GM23338 (cell line): ENCODE measurements at regions not wholly inside any gene's neighbourhood (a gene's known extent, or its start where the extent isn't known, plus 50 kb on each side); places are given as distances from the start of the nearest gene placed in this dataset.

Source experiments
- ATAC-seq: fragments of 200-7000 bp; cut with Tn5 transposase; 3 replicates; pipeline ENCODE4 v1.9.1; 2020
- DNase-seq: peaks from one replicate; pipeline ENCODE4 v3.0.0-alpha.2; 2015; ENCODE audit warnings: low spot score
- H2AFZ ChIP-seq: fragments of 200-600 bp; sonication (generic); 2 replicates; pipeline ENCODE4 v1.8.0; 2016; ENCODE audit warnings: antibody characterized with exemption, mild to moderate bottlenecking, moderate library complexity
- H3F3A ChIP-seq: fragments of 200-600 bp; sonication (generic); replicated peaks from 2 replicates; pipeline ENCODE4 v1.8.0; 2017; ENCODE audit warnings: antibody characterized with exemption, mixed run types, low read depth
- H3K27ac ChIP-seq: fragments of 200-600 bp; sonication (generic); 2 replicates; pipeline ENCODE4 v1.6.1; 2016; ENCODE audit warnings: low read depth
- H3K27me3 ChIP-seq: fragments of 200-600 bp; sonication (generic); 2 replicates; pipeline ENCODE4 v1.8.0; 2016; ENCODE audit warnings: mild to moderate bottlenecking, mixed run types, moderate library complexity; ENCODE audit not compliant: insufficient read depth
- H3K36me3 ChIP-seq: fragments of 200-600 bp; sonication (generic); 2 replicates; pipeline ENCODE4 v1.8.0; 2016; ENCODE audit warnings: mild to moderate bottlenecking; ENCODE audit not compliant: insufficient read depth
- H3K4me1 ChIP-seq: fragments of 200-600 bp; sonication (generic); 2 replicates; pipeline ENCODE4 v1.8.0; 2016; ENCODE audit warnings: mild to moderate bottlenecking, moderate library complexity; ENCODE audit not compliant: insufficient read depth
- H3K4me2 ChIP-seq: fragments of 200-600 bp; sonication (generic); 2 replicates; pipeline ENCODE4 v1.7.1; 2017; ENCODE audit warnings: mixed run types
- H3K4me3 ChIP-seq: fragments of 200-600 bp; sonication (generic); 2 replicates; pipeline ENCODE4 v1.6.1; 2016; ENCODE audit warnings: mixed run types
- H3K79me2 ChIP-seq: fragments of 200-600 bp; sonication (generic); replicated peaks from 2 replicates; pipeline ENCODE4 v1.8.0; 2017; ENCODE audit warnings: mild to moderate bottlenecking; ENCODE audit not compliant: insufficient read depth
- H3K9me2 ChIP-seq: fragments of 200-600 bp; sonication (generic); 2 replicates; pipeline ENCODE4 v1.8.0; 2017; ENCODE audit not compliant: insufficient read depth
- H4K20me1 ChIP-seq: fragments of 200-600 bp; sonication (generic); replicated peaks from 2 replicates; pipeline ENCODE4 v1.8.0; 2017; ENCODE audit warnings: mild to moderate bottlenecking; ENCODE audit not compliant: insufficient read depth
- H3K27ac Mint-ChIP-seq: 2 replicates; pipeline ENCODE4 v1.8.0; 2020; ENCODE audit warnings: inconsistent platforms, mild to moderate bottlenecking, moderate library complexity, mixed read lengths
- H3K27me3 Mint-ChIP-seq: 3 replicates; pipeline ENCODE4 v1.8.0; 2022; ENCODE audit warnings: low read depth, mild to moderate bottlenecking, moderate library complexity, mixed read lengths, inconsistent platforms; ENCODE audit not compliant: insufficient read depth, poor library complexity
- H3K36me3 Mint-ChIP-seq: 3 replicates; pipeline ENCODE4 v1.8.0; 2021; ENCODE audit warnings: low read depth, mild to moderate bottlenecking, inconsistent platforms, moderate library complexity, mixed read lengths
- H3K4me1 Mint-ChIP-seq: 3 replicates; pipeline ENCODE4 v1.8.0; 2020; ENCODE audit warnings: mild to moderate bottlenecking, inconsistent platforms, mixed read lengths
- H3K4me3 Mint-ChIP-seq: 3 replicates; pipeline ENCODE4 v1.8.0; 2021; ENCODE audit warnings: moderate library complexity, mild to moderate bottlenecking, inconsistent platforms, mixed read lengths
- H3K9me3 Mint-ChIP-seq: 3 replicates; pipeline ENCODE4 v1.8.0; 2020; ENCODE audit warnings: moderate library complexity, mild to moderate bottlenecking, inconsistent platforms, mixed read lengths
- CREB1 ChIP-seq: fragments of 250-450 bp; sonication (Bioruptor Pico); IDR thresholded peaks from 2 replicates; pipeline ENCODE4 v1.5.0; 2020; ENCODE audit warnings: low read depth, mild to moderate bottlenecking, moderate library complexity
- EZH2 ChIP-seq: fragments of 200-600 bp; sonication (generic); IDR thresholded peaks from one replicate; pipeline ENCODE4 v1.8.0; 2017; ENCODE audit warnings: antibody characterized with exemption, mild to moderate bottlenecking, low read depth; ENCODE audit not compliant: unreplicated experiment
- EZH2phosphoT487 ChIP-seq: fragments of 200-600 bp; sonication (generic); IDR thresholded peaks from one replicate; pipeline ENCODE4 v1.8.1; 2018; ENCODE audit warnings: antibody characterized with exemption; ENCODE audit not compliant: unreplicated experiment
- JUNB ChIP-seq: IDR thresholded peaks from one replicate; pipeline ENCODE4 v1.6.1; 2016; ENCODE audit warnings: antibody characterized with exemption; ENCODE audit not compliant: unreplicated experiment
- NANOG ChIP-seq: IDR thresholded peaks from 2 replicates; pipeline ENCODE4 v1.6.1; 2016; ENCODE audit warnings: antibody characterized with exemption, borderline replicate concordance
- POLR2AphosphoS5 ChIP-seq: IDR thresholded peaks from 2 replicates; pipeline ENCODE4 v1.6.1; 2016; ENCODE audit warnings: antibody characterized with exemption, low read depth
- STAT1 ChIP-seq: IDR thresholded peaks from one replicate; pipeline ENCODE4 v1.6.1; 2016; ENCODE audit warnings: antibody characterized with exemption; ENCODE audit not compliant: unreplicated experiment
- ZNF114 ChIP-seq: fragments of 250-450 bp; sonication (Bioruptor Pico); IDR thresholded peaks from 2 replicates; pipeline ENCODE4 v1.5.0; 2020; ENCODE audit warnings: mild to moderate bottlenecking, moderate library complexity
- ZNF331 ChIP-seq: fragments of 250-450 bp; sonication (Bioruptor Pico); IDR thresholded peaks from 2 replicates; pipeline ENCODE4 v1.5.0; 2020; ENCODE audit warnings: low read depth, mild to moderate bottlenecking, moderate library complexity
- TF ChIP-seq, protein P1 (sequence below): IDR thresholded peaks from 2 replicates; pipeline ENCODE4 v1.6.1; 2016; ENCODE audit warnings: antibody characterized with exemption
- TF ChIP-seq, protein P2 (sequence below): IDR thresholded peaks from one replicate; pipeline ENCODE4 v1.6.1; 2018; ENCODE audit warnings: antibody characterized with exemption; ENCODE audit not compliant: unreplicated experiment
- TF ChIP-seq, protein P3 (sequence below): fragments of 250-450 bp; sonication (Bioruptor Pico); IDR thresholded peaks from 2 replicates; pipeline ENCODE4 v1.5.0; 2020; ENCODE audit warnings: mild to moderate bottlenecking, moderate library complexity
- TF ChIP-seq, protein P4 (sequence below), 2 experiments: fragments of 200-600 bp in 1 of 2; sonication (generic) in 1 of 2; conservative IDR thresholded peaks; 2 replicates each; pipeline versions ENCODE4 v1.5.1 to v1.6.1; 2016 to 2017; ENCODE audit warnings: antibody characterized with exemption in 2 of 2, low read depth in 2 of 2, mild to moderate bottlenecking in 2 of 2, moderate library complexity in 1 of 2

DNA sequence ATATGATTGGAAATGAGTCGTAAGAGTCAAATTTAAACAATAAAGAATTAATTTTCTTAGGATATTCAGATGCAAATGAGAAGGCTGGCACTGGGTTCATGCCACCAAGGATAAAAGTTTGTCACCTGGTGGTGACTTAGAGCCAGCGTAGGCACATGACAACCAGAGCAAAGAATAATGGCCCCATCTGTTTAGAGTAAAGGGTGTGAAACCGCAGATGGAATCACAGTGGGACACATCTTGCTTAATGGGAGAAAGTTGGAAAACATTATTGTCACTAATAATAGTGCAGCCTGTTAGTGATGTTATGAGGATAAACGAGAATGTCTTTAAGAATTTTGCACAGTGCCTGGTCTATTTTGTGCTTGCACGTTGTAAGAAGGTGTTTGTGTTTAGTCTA, 727.8 kb downstream of the QKI start:
- no peak for TF ChIP-seq CREB1
- no peak for TF ChIP-seq NANOG
- TF ChIP-seq EZH2phosphoT487 = no peak
- TF ChIP-seq, protein P1, sequence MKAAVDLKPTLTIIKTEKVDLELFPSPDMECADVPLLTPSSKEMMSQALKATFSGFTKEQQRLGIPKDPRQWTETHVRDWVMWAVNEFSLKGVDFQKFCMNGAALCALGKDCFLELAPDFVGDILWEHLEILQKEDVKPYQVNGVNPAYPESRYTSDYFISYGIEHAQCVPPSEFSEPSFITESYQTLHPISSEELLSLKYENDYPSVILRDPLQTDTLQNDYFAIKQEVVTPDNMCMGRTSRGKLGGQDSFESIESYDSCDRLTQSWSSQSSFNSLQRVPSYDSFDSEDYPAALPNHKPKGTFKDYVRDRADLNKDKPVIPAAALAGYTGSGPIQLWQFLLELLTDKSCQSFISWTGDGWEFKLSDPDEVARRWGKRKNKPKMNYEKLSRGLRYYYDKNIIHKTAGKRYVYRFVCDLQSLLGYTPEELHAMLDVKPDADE = no peak
- TF ChIP-seq, protein P2, sequence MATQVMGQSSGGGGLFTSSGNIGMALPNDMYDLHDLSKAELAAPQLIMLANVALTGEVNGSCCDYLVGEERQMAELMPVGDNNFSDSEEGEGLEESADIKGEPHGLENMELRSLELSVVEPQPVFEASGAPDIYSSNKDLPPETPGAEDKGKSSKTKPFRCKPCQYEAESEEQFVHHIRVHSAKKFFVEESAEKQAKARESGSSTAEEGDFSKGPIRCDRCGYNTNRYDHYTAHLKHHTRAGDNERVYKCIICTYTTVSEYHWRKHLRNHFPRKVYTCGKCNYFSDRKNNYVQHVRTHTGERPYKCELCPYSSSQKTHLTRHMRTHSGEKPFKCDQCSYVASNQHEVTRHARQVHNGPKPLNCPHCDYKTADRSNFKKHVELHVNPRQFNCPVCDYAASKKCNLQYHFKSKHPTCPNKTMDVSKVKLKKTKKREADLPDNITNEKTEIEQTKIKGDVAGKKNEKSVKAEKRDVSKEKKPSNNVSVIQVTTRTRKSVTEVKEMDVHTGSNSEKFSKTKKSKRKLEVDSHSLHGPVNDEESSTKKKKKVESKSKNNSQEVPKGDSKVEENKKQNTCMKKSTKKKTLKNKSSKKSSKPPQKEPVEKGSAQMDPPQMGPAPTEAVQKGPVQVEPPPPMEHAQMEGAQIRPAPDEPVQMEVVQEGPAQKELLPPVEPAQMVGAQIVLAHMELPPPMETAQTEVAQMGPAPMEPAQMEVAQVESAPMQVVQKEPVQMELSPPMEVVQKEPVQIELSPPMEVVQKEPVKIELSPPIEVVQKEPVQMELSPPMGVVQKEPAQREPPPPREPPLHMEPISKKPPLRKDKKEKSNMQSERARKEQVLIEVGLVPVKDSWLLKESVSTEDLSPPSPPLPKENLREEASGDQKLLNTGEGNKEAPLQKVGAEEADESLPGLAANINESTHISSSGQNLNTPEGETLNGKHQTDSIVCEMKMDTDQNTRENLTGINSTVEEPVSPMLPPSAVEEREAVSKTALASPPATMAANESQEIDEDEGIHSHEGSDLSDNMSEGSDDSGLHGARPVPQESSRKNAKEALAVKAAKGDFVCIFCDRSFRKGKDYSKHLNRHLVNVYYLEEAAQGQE = no peak
- no peak for TF ChIP-seq ZNF114 (CRISPR knock-in tag)
- TF ChIP-seq, protein P3, sequence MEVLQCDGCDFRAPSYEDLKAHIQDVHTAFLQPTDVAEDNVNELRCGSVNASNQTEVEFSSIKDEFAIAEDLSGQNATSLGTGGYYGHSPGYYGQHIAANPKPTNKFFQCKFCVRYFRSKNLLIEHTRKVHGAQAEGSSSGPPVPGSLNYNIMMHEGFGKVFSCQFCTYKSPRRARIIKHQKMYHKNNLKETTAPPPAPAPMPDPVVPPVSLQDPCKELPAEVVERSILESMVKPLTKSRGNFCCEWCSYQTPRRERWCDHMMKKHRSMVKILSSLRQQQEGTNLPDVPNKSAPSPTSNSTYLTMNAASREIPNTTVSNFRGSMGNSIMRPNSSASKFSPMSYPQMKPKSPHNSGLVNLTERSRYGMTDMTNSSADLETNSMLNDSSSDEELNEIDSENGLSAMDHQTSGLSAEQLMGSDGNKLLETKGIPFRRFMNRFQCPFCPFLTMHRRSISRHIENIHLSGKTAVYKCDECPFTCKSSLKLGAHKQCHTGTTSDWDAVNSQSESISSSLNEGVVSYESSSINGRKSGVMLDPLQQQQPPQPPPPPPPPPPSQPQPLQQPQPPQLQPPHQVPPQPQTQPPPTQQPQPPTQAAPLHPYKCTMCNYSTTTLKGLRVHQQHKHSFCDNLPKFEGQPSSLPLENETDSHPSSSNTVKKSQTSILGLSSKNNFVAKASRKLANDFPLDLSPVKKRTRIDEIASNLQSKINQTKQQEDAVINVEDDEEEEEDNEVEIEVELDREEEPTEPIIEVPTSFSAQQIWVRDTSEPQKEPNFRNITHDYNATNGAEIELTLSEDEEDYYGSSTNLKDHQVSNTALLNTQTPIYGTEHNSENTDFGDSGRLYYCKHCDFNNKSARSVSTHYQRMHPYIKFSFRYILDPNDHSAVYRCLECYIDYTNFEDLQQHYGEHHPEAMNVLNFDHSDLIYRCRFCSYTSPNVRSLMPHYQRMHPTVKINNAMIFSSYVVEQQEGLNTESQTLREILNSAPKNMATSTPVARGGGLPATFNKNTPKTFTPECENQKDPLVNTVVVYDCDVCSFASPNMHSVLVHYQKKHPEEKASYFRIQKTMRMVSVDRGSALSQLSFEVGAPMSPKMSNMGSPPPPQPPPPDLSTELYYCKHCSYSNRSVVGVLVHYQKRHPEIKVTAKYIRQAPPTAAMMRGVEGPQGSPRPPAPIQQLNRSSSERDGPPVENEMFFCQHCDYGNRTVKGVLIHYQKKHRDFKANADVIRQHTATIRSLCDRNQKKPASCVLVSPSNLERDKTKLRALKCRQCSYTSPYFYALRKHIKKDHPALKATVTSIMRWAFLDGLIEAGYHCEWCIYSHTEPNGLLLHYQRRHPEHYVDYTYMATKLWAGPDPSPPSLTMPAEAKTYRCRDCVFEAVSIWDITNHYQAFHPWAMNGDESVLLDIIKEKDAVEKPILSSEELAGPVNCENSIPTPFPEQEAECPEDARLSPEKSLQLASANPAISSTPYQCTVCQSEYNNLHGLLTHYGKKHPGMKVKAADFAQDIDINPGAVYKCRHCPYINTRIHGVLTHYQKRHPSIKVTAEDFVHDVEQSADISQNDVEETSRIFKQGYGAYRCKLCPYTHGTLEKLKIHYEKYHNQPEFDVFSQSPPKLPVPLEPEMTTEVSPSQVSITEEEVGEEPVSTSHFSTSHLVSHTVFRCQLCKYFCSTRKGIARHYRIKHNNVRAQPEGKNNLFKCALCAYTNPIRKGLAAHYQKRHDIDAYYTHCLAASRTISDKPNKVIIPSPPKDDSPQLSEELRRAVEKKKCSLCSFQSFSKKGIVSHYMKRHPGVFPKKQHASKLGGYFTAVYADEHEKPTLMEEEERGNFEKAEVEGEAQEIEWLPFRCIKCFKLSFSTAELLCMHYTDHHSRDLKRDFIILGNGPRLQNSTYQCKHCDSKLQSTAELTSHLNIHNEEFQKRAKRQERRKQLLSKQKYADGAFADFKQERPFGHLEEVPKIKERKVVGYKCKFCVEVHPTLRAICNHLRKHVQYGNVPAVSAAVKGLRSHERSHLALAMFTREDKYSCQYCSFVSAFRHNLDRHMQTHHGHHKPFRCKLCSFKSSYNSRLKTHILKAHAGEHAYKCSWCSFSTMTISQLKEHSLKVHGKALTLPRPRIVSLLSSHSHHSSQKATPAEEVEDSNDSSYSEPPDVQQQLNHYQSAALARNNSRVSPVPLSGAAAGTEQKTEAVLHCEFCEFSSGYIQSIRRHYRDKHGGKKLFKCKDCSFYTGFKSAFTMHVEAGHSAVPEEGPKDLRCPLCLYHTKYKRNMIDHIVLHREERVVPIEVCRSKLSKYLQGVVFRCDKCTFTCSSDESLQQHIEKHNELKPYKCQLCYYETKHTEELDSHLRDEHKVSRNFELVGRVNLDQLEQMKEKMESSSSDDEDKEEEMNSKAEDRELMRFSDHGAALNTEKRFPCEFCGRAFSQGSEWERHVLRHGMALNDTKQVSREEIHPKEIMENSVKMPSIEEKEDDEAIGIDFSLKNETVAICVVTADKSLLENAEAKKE (CRISPR knock-in tag) = no peak
- TF ChIP-seq POLR2AphosphoS5 = no peak
- TF ChIP-seq, protein P4, sequence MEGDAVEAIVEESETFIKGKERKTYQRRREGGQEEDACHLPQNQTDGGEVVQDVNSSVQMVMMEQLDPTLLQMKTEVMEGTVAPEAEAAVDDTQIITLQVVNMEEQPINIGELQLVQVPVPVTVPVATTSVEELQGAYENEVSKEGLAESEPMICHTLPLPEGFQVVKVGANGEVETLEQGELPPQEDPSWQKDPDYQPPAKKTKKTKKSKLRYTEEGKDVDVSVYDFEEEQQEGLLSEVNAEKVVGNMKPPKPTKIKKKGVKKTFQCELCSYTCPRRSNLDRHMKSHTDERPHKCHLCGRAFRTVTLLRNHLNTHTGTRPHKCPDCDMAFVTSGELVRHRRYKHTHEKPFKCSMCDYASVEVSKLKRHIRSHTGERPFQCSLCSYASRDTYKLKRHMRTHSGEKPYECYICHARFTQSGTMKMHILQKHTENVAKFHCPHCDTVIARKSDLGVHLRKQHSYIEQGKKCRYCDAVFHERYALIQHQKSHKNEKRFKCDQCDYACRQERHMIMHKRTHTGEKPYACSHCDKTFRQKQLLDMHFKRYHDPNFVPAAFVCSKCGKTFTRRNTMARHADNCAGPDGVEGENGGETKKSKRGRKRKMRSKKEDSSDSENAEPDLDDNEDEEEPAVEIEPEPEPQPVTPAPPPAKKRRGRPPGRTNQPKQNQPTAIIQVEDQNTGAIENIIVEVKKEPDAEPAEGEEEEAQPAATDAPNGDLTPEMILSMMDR (conservative IDR thresholded peaks at IDR 0.05; ENCODE audit: low read depth in 2 of 2) = no peak
- no peak for TF ChIP-seq STAT1
- no peak for TF ChIP-seq ZNF331 (CRISPR knock-in tag)
- TF ChIP-seq EZH2 = no peak
- TF ChIP-seq JUNB = no peak
- ATAC-seq = no peak
- no peaks in the 10 kb centered on the region for H3K36me3 Mint-ChIP-seq

More for the DNA sequence above, 727.8 kb downstream of the QKI start:
- H3K79me2 ChIP-seq = no peaks in the 10 kb centered on the region
- peaks cover 3% of the 10 kb centered on the region; the same call in 1 of the 2 replicates for H3K9me2 ChIP-seq
- H3K4me2 ChIP-seq = no peak overlapping the region
- no peaks in the 10 kb centered on the region for H3K36me3 ChIP-seq
- Mint-ChIP-seq H3K9me3 (no peaks in the 10 kb centered on the region; the same call in 1 of the 3 replicates), H3K4me3 (no peak overlapping the region), H3K27me3 (peaks cover 6% of the 10 kb centered on the region), H3K27ac (no peak overlapping the region), H3K4me1 (no peaks in the 10 kb centered on the region)
- H3K4me3 ChIP-seq = no peak overlapping the region
- no peak overlapping the region for H2AFZ ChIP-seq
- H3K27ac ChIP-seq = no peak overlapping the region
- no peak for DNase-seq
- no peaks in the 10 kb centered on the region for H3F3A ChIP-seq
- no peaks in the 10 kb centered on the region for H4K20me1 ChIP-seq
- no peaks in the 10 kb centered on the region for H3K4me1 ChIP-seq
- H3K27me3 ChIP-seq = no peaks in the 10 kb centered on the region
